ENCODE measurements at regions not wholly inside any gene's neighbourhood (a gene's known extent, or its start where the extent isn't known, plus 50 kb on each side); places are given as distances from the start of the nearest gene placed in this dataset.
"Not testable (repeated sequence)": the region's sequence is repeated elsewhere in the genome, so short reads cannot be mapped to it uniquely, and the experiment has no call there.

- no peak for DNase-seq (ENCODE audit: low read depth in 3 of 3, low spot score in 1 of 3)
Measured at GRCh38 chr15:77843546-77843945, 210.8 kb upstream of the LINGO1 start.

GRCh38 chr15:77840991-77841775, 208.5 kb upstream of the LINGO1 start:
- DNase-seq (ENCODE audit: low read depth in 3 of 3, low spot score in 1 of 3), result no peak

GRCh38 chr15:77839970-77840905, 207.5 kb upstream of the LINGO1 start:
- DNase-seq (ENCODE audit: low read depth in 3 of 3, low spot score in 1 of 3), result no peak

GRCh38 chr15:77839456-77839855, 206.7 kb upstream of the LINGO1 start:
- DNase-seq (ENCODE audit: low read depth in 3 of 3, low spot score in 1 of 3), result no peak

- DNase-seq (ENCODE audit: low read depth in 3 of 3, low spot score in 1 of 3), result no peak
Measured at GRCh38 chr15:77838595-77838994, 205.9 kb upstream of the LINGO1 start.

GRCh38 chr15:77838061-77838460, 205.3 kb upstream of the LINGO1 start:
- DNase-seq (ENCODE audit: low read depth in 3 of 3, low spot score in 1 of 3), result no peak

- DNase-seq (ENCODE audit: low read depth in 3 of 3, low spot score in 1 of 3), result no peak
Measured at GRCh38 chr15:77837649-77838025, 204.9 kb upstream of the LINGO1 start.

GRCh38 chr15:77836906-77837648, 204.4 kb upstream of the LINGO1 start:
- no peak for DNase-seq (ENCODE audit: low read depth in 3 of 3, low spot score in 1 of 3)

GRCh38 chr15:77836121-77836692, 203.5 kb upstream of the LINGO1 start:
- DNase-seq (ENCODE audit: low read depth in 3 of 3, low spot score in 1 of 3), result no peak

GRCh38 chr15:77834276-77834990, 201.7 kb upstream of the LINGO1 start:
- DNase-seq (ENCODE audit: low read depth in 3 of 3, low spot score in 1 of 3), result no peak

- no peak for DNase-seq (ENCODE audit: low read depth in 3 of 3, low spot score in 1 of 3)
Measured at GRCh38 chr15:77832874-77833273, 200.2 kb upstream of the LINGO1 start.

- DNase-seq (ENCODE audit: low read depth in 3 of 3, low spot score in 1 of 3), result no peak
Measured at GRCh38 chr15:77831986-77832385, 199.3 kb upstream of the LINGO1 start.

GRCh38 chr15:77830051-77830468, 197.3 kb upstream of the LINGO1 start:
- DNase-seq (ENCODE audit: low read depth in 3 of 3, low spot score in 1 of 3), result no peak

GRCh38 chr15:77829331-77829730, 196.6 kb upstream of the LINGO1 start:
- DNase-seq (ENCODE audit: low read depth in 3 of 3, low spot score in 1 of 3), result not testable (repeated sequence)

- no peak for DNase-seq (ENCODE audit: low read depth in 3 of 3, low spot score in 1 of 3)
Measured at GRCh38 chr15:77827860-77828259, 195.1 kb upstream of the LINGO1 start.

- no peak for DNase-seq (ENCODE audit: low read depth in 3 of 3, low spot score in 1 of 3)
Measured at GRCh38 chr15:77826006-77826695, 193.4 kb upstream of the LINGO1 start.

GRCh38 chr15:77825546-77825945, 192.8 kb upstream of the LINGO1 start:
- no peak for DNase-seq (ENCODE audit: low read depth in 3 of 3, low spot score in 1 of 3)

GRCh38 chr15:77825252-77825542, 192.5 kb upstream of the LINGO1 start:
- no peak for DNase-seq (ENCODE audit: low read depth in 3 of 3, low spot score in 1 of 3)

- no peak for DNase-seq (ENCODE audit: low read depth in 3 of 3, low spot score in 1 of 3)
Measured at GRCh38 chr15:77824361-77825251, 191.9 kb upstream of the LINGO1 start.

All from stimulated activated CD4-positive, alpha-beta T cell treated with anti-CD3 and anti-CD28 coated beads, TNF-alpha, amount 100 ng/mL, for 1 hour (primary cell).